HG03045 (cell line): ENCODE measurements at regions not wholly inside any gene's neighbourhood (a gene's known extent, or its start where the extent isn't known, plus 50 kb on each side); places are given as distances from the start of the nearest gene placed in this dataset.

Experiments used
- ATAC-seq: cut with Tn5 transposase; IDR thresholded peaks from one replicate; pipeline ENCODE4 v1.9.1; 2021; ENCODE audit warnings: mild to moderate bottlenecking, moderate library complexity; ENCODE audit not compliant: unreplicated experiment

DNA sequence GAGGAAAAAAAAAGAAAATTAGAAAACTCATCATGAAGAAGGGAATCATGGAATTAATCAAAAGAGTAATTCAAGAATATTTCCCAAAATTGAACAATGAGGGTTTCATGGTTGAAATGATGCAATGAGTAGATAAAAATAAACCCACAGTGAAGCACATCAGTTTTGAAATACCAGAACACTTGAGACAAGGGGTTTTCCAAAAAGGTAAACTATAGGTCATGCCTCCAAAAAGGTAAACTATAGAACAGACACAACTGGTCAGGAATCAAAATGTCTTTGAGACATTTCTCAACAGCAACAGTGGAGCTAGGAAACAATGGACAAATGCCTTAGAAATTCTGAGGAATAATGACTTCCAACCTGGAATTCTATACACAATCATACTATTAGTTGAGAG, 60.2 kb upstream of the PCSK5 start:
- no peak for ATAC-seq

DNA sequence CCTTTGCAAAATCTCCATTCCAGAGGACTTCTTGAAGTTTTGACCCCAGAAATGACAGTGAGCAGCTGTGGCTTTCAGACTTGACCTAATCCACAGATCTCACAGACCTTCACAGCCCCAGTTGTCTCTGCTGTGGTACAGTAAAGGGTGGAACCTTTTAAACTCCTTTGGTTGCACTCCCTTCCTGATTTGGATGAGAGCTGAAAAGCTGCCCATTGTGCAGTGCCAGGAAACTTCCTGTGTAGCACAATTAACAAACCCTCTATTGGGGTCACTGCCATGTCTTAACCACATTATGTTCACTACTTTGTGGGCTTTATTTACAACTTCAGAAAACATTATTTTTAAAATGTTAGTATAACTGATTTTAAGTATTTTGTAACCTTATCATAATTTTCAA, 56.7 kb upstream of the PCSK5 start:
- ATAC-seq = no peak

DNA sequence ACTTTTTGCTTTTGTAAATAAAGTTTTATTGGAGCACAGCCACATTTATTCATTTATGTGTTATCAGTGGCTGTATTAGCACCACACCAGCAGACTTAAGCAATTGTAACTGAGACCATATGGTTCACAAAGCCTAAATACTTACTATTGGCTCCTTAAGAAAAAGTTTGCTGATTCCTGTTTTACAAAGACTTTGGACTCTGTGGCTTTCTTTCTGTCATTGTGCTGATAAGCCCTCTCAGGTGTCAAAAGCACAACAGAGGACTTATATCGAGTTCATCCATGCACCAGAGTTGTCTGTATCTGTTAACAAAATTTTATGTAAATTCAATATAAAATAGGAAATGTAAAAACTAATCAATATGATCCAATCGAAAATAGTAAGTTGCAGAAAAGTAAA, 55.6 kb upstream of the PCSK5 start:
- no peak for ATAC-seq
